ENCODE measurements at regions not wholly inside any gene's neighbourhood (a gene's known extent, or its start where the extent isn't known, plus 50 kb on each side); places are given as distances from the start of the nearest gene placed in this dataset.
A peak's percentile ranks its signal among the peaks of the same experiment; 100 is the strongest.

DNA sequence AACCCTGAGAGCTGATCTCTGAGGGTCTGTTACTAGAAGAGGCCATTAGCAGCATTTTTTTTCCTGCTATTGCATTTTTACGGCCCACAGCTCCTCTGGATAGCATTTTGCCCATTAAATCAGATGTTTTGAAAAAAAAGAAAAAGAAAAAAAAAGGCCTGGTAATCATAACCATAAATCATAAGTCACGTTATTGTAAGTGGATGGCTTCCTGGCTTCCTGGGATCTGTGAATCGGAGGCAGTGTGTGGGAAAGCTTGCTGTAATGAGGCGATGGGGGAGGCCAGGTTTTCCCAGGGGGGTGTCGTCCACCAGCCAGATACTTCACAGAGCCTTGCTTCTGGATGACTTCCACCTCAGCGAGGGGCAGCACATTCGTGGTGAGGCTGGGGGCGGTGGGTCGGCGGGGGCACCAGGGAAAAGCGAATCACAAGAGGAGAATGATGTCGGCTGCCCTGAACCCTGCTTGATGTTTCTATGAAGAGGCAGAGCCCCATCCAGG lies 106.5 kb upstream of the SYT13 start:
- no TSS peak for BruUV-seq (replicated peaks)
- H3K27me3 ChIP-seq (ENCODE audit: insufficient read depth, low read depth): peaks cover 98% of the 10 kb centered on the region
- CTCF ChIA-PET: no interaction called here

DNA sequence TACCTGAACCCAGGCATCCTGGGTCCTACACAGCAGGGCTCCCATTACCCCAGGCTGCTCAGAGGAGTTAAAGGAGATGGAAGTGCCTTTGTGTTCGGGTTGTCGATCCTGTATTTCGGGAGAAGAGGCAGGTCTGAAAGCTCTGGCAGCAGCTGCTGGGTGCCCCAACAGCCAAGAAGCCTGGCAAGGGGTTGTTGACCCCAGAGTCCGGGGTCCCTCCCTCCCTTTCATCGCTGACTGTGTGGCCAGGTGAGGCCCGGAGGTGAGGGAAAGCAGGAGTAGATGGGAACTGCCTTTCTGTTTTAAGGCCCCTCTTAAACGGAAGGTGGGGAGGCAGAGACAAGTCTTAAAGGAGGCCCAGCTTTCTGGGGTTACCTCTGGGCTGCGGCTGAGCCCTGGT lies 106.0 kb upstream of the SYT13 start:
- POLR2A ChIA-PET (ENCODE audit: unreplicated experiment): no interaction called here
- Histone ChIP-seq H4K20me1 (ENCODE audit: insufficient read depth) (no peaks in the 10 kb centered on the region), H3K9me2 (ENCODE audit: insufficient read depth) (no peaks in the 10 kb centered on the region), H3K9me3 (ENCODE audit: insufficient read depth, low read depth) (no peaks in the 10 kb centered on the region), H3K27me3 (ENCODE audit: insufficient read depth, low read depth) (peaks cover 96% of the 10 kb centered on the region), H3K4me1 (replicated peaks; ENCODE audit: insufficient read depth) (no peaks in the 10 kb centered on the region), H3F3A (ENCODE audit: insufficient read depth, low read depth) (no peaks in the 10 kb centered on the region), H2AFZ (0 out of 2 replicates have a peak overlapping the region, but pooled peaks have one; percentile 6), H3K79me2 (ENCODE audit: low read depth) (no peaks in the 10 kb centered on the region), H3K4me2 (no peak overlapping the region), H3K27ac (no peak overlapping the region), H3K4me3 (no peak overlapping the region), H3K36me3 (ENCODE audit: low read depth) (no peaks in the 10 kb centered on the region)
- DNase-seq: no peak
- TF ChIP-seq EZH2 (IDR thresholded peaks at IDR 0.05; ENCODE audit: low read depth): no peak
- TF ChIP-seq, protein P1, sequence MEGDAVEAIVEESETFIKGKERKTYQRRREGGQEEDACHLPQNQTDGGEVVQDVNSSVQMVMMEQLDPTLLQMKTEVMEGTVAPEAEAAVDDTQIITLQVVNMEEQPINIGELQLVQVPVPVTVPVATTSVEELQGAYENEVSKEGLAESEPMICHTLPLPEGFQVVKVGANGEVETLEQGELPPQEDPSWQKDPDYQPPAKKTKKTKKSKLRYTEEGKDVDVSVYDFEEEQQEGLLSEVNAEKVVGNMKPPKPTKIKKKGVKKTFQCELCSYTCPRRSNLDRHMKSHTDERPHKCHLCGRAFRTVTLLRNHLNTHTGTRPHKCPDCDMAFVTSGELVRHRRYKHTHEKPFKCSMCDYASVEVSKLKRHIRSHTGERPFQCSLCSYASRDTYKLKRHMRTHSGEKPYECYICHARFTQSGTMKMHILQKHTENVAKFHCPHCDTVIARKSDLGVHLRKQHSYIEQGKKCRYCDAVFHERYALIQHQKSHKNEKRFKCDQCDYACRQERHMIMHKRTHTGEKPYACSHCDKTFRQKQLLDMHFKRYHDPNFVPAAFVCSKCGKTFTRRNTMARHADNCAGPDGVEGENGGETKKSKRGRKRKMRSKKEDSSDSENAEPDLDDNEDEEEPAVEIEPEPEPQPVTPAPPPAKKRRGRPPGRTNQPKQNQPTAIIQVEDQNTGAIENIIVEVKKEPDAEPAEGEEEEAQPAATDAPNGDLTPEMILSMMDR (conservative IDR thresholded peaks at IDR 0.05): no peak
- no TSS peak for BruUV-seq (replicated peaks)
- CTCF ChIA-PET: no interaction called here
- intact Hi-C loops (cut with micrococcal nuclease; ENCODE audit: unreplicated experiment): no loop called here

More for the DNA sequence above, 106.5 kb upstream of the SYT13 start:
- Histone ChIP-seq H3K4me1 (replicated peaks; ENCODE audit: insufficient read depth) (no peaks in the 10 kb centered on the region), H3K27ac (no peak overlapping the region), H3K79me2 (ENCODE audit: low read depth) (no peaks in the 10 kb centered on the region), H3K4me3 (no peak overlapping the region), H3F3A (ENCODE audit: insufficient read depth, low read depth) (no peaks in the 10 kb centered on the region), H4K20me1 (ENCODE audit: insufficient read depth) (no peaks in the 10 kb centered on the region), H3K36me3 (ENCODE audit: low read depth) (no peaks in the 10 kb centered on the region), H3K4me2 (no peak overlapping the region), H2AFZ (no peak overlapping the region), H3K9me2 (ENCODE audit: insufficient read depth) (no peaks in the 10 kb centered on the region), H3K9me3 (ENCODE audit: insufficient read depth, low read depth) (no peaks in the 10 kb centered on the region)
- POLR2A ChIA-PET (ENCODE audit: unreplicated experiment): no interaction called here
- DNase-seq: no peak
- intact Hi-C loops (cut with micrococcal nuclease; ENCODE audit: unreplicated experiment): no loop called here
- TF ChIP-seq EZH2 (IDR thresholded peaks at IDR 0.05; ENCODE audit: low read depth): no peak
- TF ChIP-seq, protein P1 (conservative IDR thresholded peaks at IDR 0.05): no peak

DNA sequence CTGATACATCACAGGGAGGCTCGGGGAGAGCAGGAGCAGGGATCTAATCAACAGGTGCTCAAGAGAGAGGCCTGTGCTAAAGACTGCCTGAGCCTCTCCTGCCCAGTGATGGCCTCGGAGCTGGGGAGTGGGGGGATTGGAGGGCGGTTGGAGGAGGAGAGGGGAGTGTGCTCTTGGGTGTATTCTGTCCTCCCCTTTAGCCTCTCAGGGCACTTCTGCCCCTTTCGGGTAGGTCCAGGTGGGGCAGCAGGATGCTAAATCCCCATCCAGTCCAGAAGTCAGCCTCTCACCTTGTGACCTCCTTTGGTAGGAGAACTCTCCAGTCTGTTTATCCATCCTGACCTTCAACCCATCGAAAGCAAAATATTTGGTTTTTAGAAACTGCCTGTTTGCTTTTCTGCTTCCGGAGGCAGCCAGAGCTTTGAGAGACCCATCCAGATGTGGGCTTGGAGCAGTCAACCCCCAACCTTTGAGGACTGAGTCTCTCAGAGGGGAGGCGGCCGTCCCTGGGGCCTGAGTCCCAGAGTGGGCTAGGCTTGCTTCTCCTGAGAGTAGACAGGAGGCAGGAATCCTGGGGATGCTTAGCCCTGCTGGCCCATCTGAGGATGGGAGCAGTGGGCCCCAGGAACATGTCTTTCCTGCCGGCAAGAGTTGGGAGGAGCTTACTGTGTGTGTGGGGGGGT lies 105.2 kb upstream of the SYT13 start:
- Histone ChIP-seq H3K27me3 (ENCODE audit: insufficient read depth, low read depth) (peaks cover 87% of the 10 kb centered on the region), H4K20me1 (ENCODE audit: insufficient read depth) (no peaks in the 10 kb centered on the region), H3K4me2 (no peak overlapping the region), H3K27ac (no peak overlapping the region), H3K79me2 (ENCODE audit: low read depth) (no peaks in the 10 kb centered on the region), H3K9me2 (ENCODE audit: insufficient read depth) (no peaks in the 10 kb centered on the region), H3K36me3 (ENCODE audit: low read depth) (no peaks in the 10 kb centered on the region), H3K4me3 (no peak overlapping the region), H3K9me3 (ENCODE audit: insufficient read depth, low read depth) (no peaks in the 10 kb centered on the region), H3K4me1 (replicated peaks; ENCODE audit: insufficient read depth) (no peaks in the 10 kb centered on the region), H3F3A (ENCODE audit: insufficient read depth, low read depth) (no peaks in the 10 kb centered on the region), H2AFZ (no peak overlapping the region)
- CTCF ChIA-PET: no interaction called here
- intact Hi-C loops (cut with micrococcal nuclease; ENCODE audit: unreplicated experiment): no loop called here
- BruUV-seq (replicated peaks): no TSS peak
- DNase-seq: no peak
- no peak for TF ChIP-seq EZH2 (IDR thresholded peaks at IDR 0.05; ENCODE audit: low read depth)
- TF ChIP-seq, protein P1 (conservative IDR thresholded peaks at IDR 0.05): no peak
- POLR2A ChIA-PET (ENCODE audit: unreplicated experiment): no interaction called here

All from PC-9 (cell line).